ENCODE measurements at regions not wholly inside any gene's neighbourhood (a gene's known extent, or its start where the extent isn't known, plus 50 kb on each side); places are given as distances from the start of the nearest gene placed in this dataset.

- no peaks in the 10 kb centered on the region for H3K27me3 ChIP-seq (ENCODE audit: control insufficient read depth in 3 of 3, insufficient read depth in 3 of 3, low read length in 2 of 3)
- TF ChIP-seq CTCF (IDR thresholded peaks at IDR 0.05; ENCODE audit: control extremely low read depth, extremely low read depth): no peak
- DNase-seq (peak in 1 of 3 donors; percentile 4), ATAC-seq (ENCODE audit: insufficient read depth, low FRiP score) (no peak)
- H3K4me1 ChIP-seq (ENCODE audit: control insufficient read depth in 5 of 5, insufficient read depth in 5 of 5, low read length in 5 of 5): no peaks in the 10 kb centered on the region
- WGBS, 2 donors: 69 to 80% methylated on average over 2 of the region's 2 CpGs
- H3K36me3 ChIP-seq (ENCODE audit: control insufficient read depth in 4 of 4, insufficient read depth in 4 of 4, low read length in 4 of 4): no peaks in the 10 kb centered on the region
- no peaks in the 10 kb centered on the region for H3K9me3 ChIP-seq (ENCODE audit: control insufficient read depth in 4 of 4, insufficient read depth in 3 of 4, low read length in 3 of 4)
- no peak overlapping the region for H3K4me3 ChIP-seq
- H3K27ac ChIP-seq (ENCODE audit: low read depth in 1 of 2, low read length in 1 of 2): no peak overlapping the region
- no peak overlapping the region for H3K9ac ChIP-seq (ENCODE audit: insufficient read depth in 1 of 2, low read length in 2 of 2)
Observed at GRCh38 chr21:30104241-30104640, 62.4 kb downstream of the CLDN17 start.

GRCh38 chr21:30102871-30103270 is 63.7 kb downstream of the CLDN17 start:
- no peaks in the 10 kb centered on the region for H3K27me3 ChIP-seq (ENCODE audit: control insufficient read depth in 3 of 3, insufficient read depth in 3 of 3, low read length in 2 of 3)
- no peaks in the 10 kb centered on the region for H3K36me3 ChIP-seq (ENCODE audit: control insufficient read depth in 4 of 4, insufficient read depth in 4 of 4, low read length in 4 of 4)
- H3K27ac ChIP-seq (ENCODE audit: low read depth in 1 of 2, low read length in 1 of 2): no peak overlapping the region
- no peak for DNase-seq
- H3K9me3 ChIP-seq (ENCODE audit: control insufficient read depth in 4 of 4, insufficient read depth in 3 of 4, low read length in 3 of 4): no peaks in the 10 kb centered on the region
- WGBS, 2 donors: 55 to 61% methylated on average over 5 of the region's 5 CpGs
- TF ChIP-seq CTCF (IDR thresholded peaks at IDR 0.05; ENCODE audit: control extremely low read depth, extremely low read depth): no peak
- no peak for ATAC-seq (ENCODE audit: insufficient read depth, low FRiP score)
- H3K9ac ChIP-seq (ENCODE audit: insufficient read depth in 1 of 2, low read length in 2 of 2): no peak overlapping the region
- no peak overlapping the region for H3K4me3 ChIP-seq
- H3K4me1 ChIP-seq (ENCODE audit: control insufficient read depth in 5 of 5, insufficient read depth in 5 of 5, low read length in 5 of 5): no peaks in the 10 kb centered on the region

- DNase-seq (no peak), ATAC-seq (ENCODE audit: insufficient read depth, low FRiP score) (no peak)
- TF ChIP-seq CTCF (IDR thresholded peaks at IDR 0.05; ENCODE audit: control extremely low read depth, extremely low read depth): no peak
- 78 to 81% methylated on average over 4 of the region's 4 CpGs for WGBS, 2 donors
- Histone ChIP-seq H3K36me3 (ENCODE audit: control insufficient read depth in 4 of 4, insufficient read depth in 4 of 4, low read length in 4 of 4) (no peaks in the 10 kb centered on the region), H3K4me1 (ENCODE audit: control insufficient read depth in 5 of 5, insufficient read depth in 5 of 5, low read length in 5 of 5) (no peaks in the 10 kb centered on the region), H3K27ac (ENCODE audit: low read depth in 1 of 2, low read length in 1 of 2) (no peak overlapping the region), H3K9ac (ENCODE audit: insufficient read depth in 1 of 2, low read length in 2 of 2) (no peak overlapping the region), H3K4me3 (no peak overlapping the region), H3K27me3 (ENCODE audit: control insufficient read depth in 3 of 3, insufficient read depth in 3 of 3, low read length in 2 of 3) (no peaks in the 10 kb centered on the region), H3K9me3 (ENCODE audit: control insufficient read depth in 4 of 4, insufficient read depth in 3 of 4, low read length in 3 of 4) (no peaks in the 10 kb centered on the region)
Observed at GRCh38 chr21:30101967-30102366, 64.6 kb downstream of the CLDN17 start.

- no peaks in the 10 kb centered on the region for H3K4me1 ChIP-seq (ENCODE audit: control insufficient read depth in 5 of 5, insufficient read depth in 5 of 5, low read length in 5 of 5)
- no peak overlapping the region for H3K4me3 ChIP-seq
- H3K9ac ChIP-seq (ENCODE audit: insufficient read depth in 1 of 2, low read length in 2 of 2): no peak overlapping the region
- DNase-seq: no peak
- no peak overlapping the region for H3K27ac ChIP-seq (ENCODE audit: low read depth in 1 of 2, low read length in 1 of 2)
- 89 to 93% methylated on average over 5 of the region's 5 CpGs for WGBS, 2 donors
- no peak for TF ChIP-seq CTCF (IDR thresholded peaks at IDR 0.05; ENCODE audit: control extremely low read depth, extremely low read depth)
- no peak for ATAC-seq (ENCODE audit: insufficient read depth, low FRiP score)
- H3K36me3 ChIP-seq (ENCODE audit: control insufficient read depth in 4 of 4, insufficient read depth in 4 of 4, low read length in 4 of 4): no peaks in the 10 kb centered on the region
- no peaks in the 10 kb centered on the region for H3K9me3 ChIP-seq (ENCODE audit: control insufficient read depth in 4 of 4, insufficient read depth in 3 of 4, low read length in 3 of 4)
- no peaks in the 10 kb centered on the region for H3K27me3 ChIP-seq (ENCODE audit: control insufficient read depth in 3 of 3, insufficient read depth in 3 of 3, low read length in 2 of 3)
Observed at GRCh38 chr21:30097791-30098190, 68.8 kb downstream of the CLDN17 start.
